ENCODE measurements at regions not wholly inside any gene's neighbourhood (a gene's known extent, or its start where the extent isn't known, plus 50 kb on each side); places are given as distances from the start of the nearest gene placed in this dataset.

DNA sequence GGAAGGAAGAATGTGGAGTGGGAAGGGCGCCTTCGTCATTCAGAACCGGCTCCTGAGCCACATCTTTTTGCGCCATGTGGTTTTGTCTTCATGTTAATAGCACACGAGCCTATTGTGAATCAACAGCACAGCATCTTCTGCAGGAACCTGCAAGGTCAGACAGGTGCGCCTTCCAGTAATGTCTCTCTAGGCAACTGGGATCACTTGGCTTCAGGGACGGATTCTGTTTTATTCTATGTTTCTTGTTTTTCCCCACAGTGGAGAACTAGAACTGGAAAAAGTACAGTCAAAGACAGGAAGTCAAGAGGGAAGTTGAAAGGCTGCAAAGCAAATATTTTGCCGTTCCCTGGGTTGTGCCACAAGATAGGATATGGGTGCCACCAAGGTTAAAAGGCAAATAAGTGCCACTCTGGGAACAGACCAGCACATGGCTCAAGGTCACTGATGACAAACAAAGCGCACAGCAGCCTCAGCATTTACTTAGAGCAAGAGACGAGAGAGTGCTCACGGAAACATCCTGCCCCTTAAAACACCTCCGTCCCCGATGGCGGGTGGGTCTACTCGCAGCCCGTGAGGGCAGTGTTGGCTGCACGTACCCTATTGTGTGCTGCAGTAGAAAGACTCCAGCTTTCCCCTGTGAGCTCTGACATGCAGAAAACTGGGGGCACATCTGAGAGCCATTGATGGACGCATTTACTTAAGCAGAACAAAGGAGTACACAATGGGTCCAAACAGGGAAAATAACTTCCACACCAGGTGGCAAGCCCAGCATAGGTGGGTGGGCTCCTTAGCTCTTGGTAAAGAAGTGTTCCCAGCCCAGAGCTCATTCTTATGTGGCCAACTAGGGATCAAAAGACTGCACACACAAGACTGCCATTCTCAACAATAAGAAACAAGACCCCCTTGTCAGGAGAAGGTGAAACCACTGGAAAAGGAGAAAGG, 107.2 kb upstream of the PARD3B start:
- Histone ChIP-seq H3K27ac (ENCODE audit: low read depth, low read length, poor library complexity, severe bottlenecking) (no peak overlapping the region), H3K9me2 (ENCODE audit: insufficient read depth, low read length) (no peaks in the 10 kb centered on the region), H4K20me1 (ENCODE audit: insufficient read depth, low read length) (no peaks in the 10 kb centered on the region), H3K4me1 (ENCODE audit: insufficient read depth, low read length, poor library complexity, severe bottlenecking) (no peaks in the 10 kb centered on the region), H3K4me2 (ENCODE audit: low read length) (no peak overlapping the region), H3K9me3 (ENCODE audit: low read length) (no peaks in the 10 kb centered on the region), H3K36me3 (ENCODE audit: insufficient read depth, low read length) (no peaks in the 10 kb centered on the region), H3K79me2 (ENCODE audit: insufficient read depth, low read depth, low read length) (no peaks in the 10 kb centered on the region), H3K4me3 (ENCODE audit: low read depth, low read length, poor library complexity, severe bottlenecking) (no peak overlapping the region), H2AFZ (ENCODE audit: low read length) (no peak overlapping the region)
- BruUV-seq (replicated peaks): no TSS peak
- POLR2A ChIA-PET: interaction anchor here (0.6 kb wide), 1 partner anchor 319 kb away, joined by 3 read pairs; no protein-coding TSS in a partner anchor
- TF ChIP-seq, protein P1, sequence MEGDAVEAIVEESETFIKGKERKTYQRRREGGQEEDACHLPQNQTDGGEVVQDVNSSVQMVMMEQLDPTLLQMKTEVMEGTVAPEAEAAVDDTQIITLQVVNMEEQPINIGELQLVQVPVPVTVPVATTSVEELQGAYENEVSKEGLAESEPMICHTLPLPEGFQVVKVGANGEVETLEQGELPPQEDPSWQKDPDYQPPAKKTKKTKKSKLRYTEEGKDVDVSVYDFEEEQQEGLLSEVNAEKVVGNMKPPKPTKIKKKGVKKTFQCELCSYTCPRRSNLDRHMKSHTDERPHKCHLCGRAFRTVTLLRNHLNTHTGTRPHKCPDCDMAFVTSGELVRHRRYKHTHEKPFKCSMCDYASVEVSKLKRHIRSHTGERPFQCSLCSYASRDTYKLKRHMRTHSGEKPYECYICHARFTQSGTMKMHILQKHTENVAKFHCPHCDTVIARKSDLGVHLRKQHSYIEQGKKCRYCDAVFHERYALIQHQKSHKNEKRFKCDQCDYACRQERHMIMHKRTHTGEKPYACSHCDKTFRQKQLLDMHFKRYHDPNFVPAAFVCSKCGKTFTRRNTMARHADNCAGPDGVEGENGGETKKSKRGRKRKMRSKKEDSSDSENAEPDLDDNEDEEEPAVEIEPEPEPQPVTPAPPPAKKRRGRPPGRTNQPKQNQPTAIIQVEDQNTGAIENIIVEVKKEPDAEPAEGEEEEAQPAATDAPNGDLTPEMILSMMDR (conservative IDR thresholded peaks at IDR 0.05; ENCODE audit: low read length): no peak
- TF ChIP-seq EZH2phosphoT487 (IDR thresholded peaks at IDR 0.05; ENCODE audit: borderline replicate concordance, low read depth, low read length): no peak
- DNase-seq (ENCODE audit: low spot score): no peak
- CTCF ChIA-PET (ENCODE audit: unreplicated experiment): no interaction called here
- intact Hi-C loops (cut with micrococcal nuclease; ENCODE audit: unreplicated experiment): no loop called here

DNA sequence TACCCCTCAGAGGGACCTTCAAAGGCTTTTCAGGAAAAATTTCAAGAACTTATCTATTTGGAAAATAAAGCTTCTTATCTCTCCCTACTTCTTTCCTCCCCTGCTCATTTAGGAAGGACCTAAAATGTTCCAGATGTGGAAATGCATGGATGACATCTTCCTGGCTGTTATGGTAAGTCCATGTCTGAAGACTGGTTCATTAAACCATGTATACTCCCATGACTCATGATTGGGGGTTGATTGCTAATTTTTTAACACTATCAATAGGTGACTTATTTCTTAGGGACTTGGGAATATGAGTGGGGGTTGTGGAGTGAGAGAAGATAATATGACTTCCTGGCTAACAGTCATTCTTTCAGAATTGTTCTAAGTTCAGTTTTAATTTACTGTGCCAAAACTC, 104.0 kb upstream of the PARD3B start:
- BruUV-seq (replicated peaks): no TSS peak
- ChIA-PET CTCF (ENCODE audit: unreplicated experiment) (no interaction called here), POLR2A (no interaction called here)
- no peak for DNase-seq (ENCODE audit: low spot score)
- Histone ChIP-seq H3K4me1 (ENCODE audit: insufficient read depth, low read length, poor library complexity, severe bottlenecking) (no peaks in the 10 kb centered on the region), H3K36me3 (ENCODE audit: insufficient read depth, low read length) (no peaks in the 10 kb centered on the region), H3K4me2 (ENCODE audit: low read length) (no peak overlapping the region), H3K79me2 (ENCODE audit: insufficient read depth, low read depth, low read length) (no peaks in the 10 kb centered on the region), H3K27ac (ENCODE audit: low read depth, low read length, poor library complexity, severe bottlenecking) (no peak overlapping the region), H4K20me1 (ENCODE audit: insufficient read depth, low read length) (no peaks in the 10 kb centered on the region), H3K9me2 (ENCODE audit: insufficient read depth, low read length) (no peaks in the 10 kb centered on the region), H3K9me3 (ENCODE audit: low read length) (no peaks in the 10 kb centered on the region), H2AFZ (ENCODE audit: low read length) (no peak overlapping the region), H3K4me3 (ENCODE audit: low read depth, low read length, poor library complexity, severe bottlenecking) (no peak overlapping the region)
- intact Hi-C loops (cut with micrococcal nuclease; ENCODE audit: unreplicated experiment): no loop called here
- TF ChIP-seq, protein P1 (conservative IDR thresholded peaks at IDR 0.05; ENCODE audit: low read length): no peak
- no peak for TF ChIP-seq EZH2phosphoT487 (IDR thresholded peaks at IDR 0.05; ENCODE audit: borderline replicate concordance, low read depth, low read length)

DNA sequence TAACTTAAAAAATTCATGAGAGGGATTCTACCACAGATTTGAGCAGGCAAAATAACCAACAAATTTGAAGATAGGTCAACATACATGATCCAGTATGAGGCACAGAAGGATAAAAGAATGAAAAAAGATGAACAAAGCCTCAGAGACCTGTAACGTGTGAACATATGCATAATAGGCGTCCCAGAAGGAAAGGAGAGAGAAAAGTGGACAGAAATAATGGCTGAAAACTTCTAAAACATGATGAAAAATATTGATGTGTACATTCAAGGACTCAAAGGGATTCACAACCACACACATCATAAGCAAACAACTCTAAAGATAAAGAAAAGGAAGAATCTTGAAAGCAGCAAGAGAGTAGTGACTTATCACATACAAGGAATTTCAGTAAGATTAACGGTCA, 100.1 kb upstream of the PARD3B start:
- intact Hi-C loops (cut with micrococcal nuclease; ENCODE audit: unreplicated experiment): no loop called here
- Histone ChIP-seq H3K79me2 (ENCODE audit: insufficient read depth, low read depth, low read length) (no peaks in the 10 kb centered on the region), H3K36me3 (ENCODE audit: insufficient read depth, low read length) (no peaks in the 10 kb centered on the region), H3K9me3 (ENCODE audit: low read length) (no peaks in the 10 kb centered on the region), H2AFZ (ENCODE audit: low read length) (no peak overlapping the region), H3K9me2 (ENCODE audit: insufficient read depth, low read length) (no peaks in the 10 kb centered on the region), H3K4me2 (ENCODE audit: low read length) (no peak overlapping the region), H3K4me1 (ENCODE audit: insufficient read depth, low read length, poor library complexity, severe bottlenecking) (no peaks in the 10 kb centered on the region), H3K27ac (ENCODE audit: low read depth, low read length, poor library complexity, severe bottlenecking) (no peak overlapping the region), H4K20me1 (ENCODE audit: insufficient read depth, low read length) (no peaks in the 10 kb centered on the region), H3K4me3 (ENCODE audit: low read depth, low read length, poor library complexity, severe bottlenecking) (no peak overlapping the region)
- TF ChIP-seq, protein P1 (conservative IDR thresholded peaks at IDR 0.05; ENCODE audit: low read length): no peak
- TF ChIP-seq EZH2phosphoT487 (IDR thresholded peaks at IDR 0.05; ENCODE audit: borderline replicate concordance, low read depth, low read length): no peak
- DNase-seq (ENCODE audit: low spot score): no peak
- BruUV-seq (replicated peaks): no TSS peak
- ChIA-PET CTCF (ENCODE audit: unreplicated experiment) (no interaction called here), POLR2A (no interaction called here)
